OCI-LY7 (cell line): ENCODE measurements at regions not wholly inside any gene's neighbourhood (a gene's known extent, or its start where the extent isn't known, plus 50 kb on each side); places are given as distances from the start of the nearest gene placed in this dataset.

Experiments
- EZH2phosphoT487 ChIP-seq: fragments of 200-600 bp; sonication (generic); IDR thresholded peaks from 2 replicates; pipeline ENCODE4 v1.6.1; 2018; ENCODE audit warnings: low read depth, borderline replicate concordance, mild to moderate bottlenecking, mixed run types, antibody characterized with exemption, low read length, moderate library complexity, mixed read lengths
- TF ChIP-seq, protein P1 (sequence below): fragments of 200-600 bp; sonication (generic); conservative IDR thresholded peaks from 2 replicates; pipeline ENCODE4 v1.5.1; 2014; ENCODE audit warnings: mild to moderate bottlenecking, antibody characterized with exemption, low read length, moderate library complexity, mixed read lengths

DNA sequence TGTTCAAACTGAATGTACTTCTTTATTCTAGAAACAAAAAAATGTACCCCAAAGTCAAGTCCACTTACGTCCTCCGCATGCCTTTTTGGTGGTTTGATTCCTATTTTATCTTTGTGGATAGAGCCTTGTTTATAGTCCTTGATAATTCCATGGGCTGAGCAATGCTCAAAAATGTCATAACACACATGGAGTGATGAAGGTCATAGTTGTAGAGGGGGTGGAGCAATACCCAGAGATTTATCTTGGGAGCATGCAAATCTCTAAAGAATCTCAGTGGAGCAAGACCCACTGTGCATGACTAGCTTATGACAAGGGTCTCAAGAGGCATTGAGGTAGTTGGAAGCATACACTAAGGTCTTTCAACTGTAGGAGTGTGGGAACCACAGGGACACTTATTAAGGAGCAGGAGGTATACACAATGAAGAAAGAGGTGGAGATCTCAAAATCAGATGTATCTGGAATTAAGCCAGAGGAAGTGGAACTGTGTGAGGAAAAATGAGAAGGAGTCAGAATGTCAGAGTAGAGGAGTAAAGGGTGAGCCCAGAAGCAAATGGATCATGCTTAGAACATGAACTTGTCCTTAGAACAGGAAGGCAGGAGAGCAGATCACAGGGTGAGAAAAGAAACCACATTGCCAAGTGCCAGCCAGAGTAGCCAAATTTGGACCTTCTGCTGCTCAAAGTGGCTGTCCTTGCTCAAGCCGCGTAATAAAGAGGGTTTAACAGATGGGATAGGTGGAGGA is 68.1 kb upstream of the STK39 start:
- TF ChIP-seq, protein P1, sequence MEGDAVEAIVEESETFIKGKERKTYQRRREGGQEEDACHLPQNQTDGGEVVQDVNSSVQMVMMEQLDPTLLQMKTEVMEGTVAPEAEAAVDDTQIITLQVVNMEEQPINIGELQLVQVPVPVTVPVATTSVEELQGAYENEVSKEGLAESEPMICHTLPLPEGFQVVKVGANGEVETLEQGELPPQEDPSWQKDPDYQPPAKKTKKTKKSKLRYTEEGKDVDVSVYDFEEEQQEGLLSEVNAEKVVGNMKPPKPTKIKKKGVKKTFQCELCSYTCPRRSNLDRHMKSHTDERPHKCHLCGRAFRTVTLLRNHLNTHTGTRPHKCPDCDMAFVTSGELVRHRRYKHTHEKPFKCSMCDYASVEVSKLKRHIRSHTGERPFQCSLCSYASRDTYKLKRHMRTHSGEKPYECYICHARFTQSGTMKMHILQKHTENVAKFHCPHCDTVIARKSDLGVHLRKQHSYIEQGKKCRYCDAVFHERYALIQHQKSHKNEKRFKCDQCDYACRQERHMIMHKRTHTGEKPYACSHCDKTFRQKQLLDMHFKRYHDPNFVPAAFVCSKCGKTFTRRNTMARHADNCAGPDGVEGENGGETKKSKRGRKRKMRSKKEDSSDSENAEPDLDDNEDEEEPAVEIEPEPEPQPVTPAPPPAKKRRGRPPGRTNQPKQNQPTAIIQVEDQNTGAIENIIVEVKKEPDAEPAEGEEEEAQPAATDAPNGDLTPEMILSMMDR = no peak
- TF ChIP-seq EZH2phosphoT487 = no peak
